H1 (cell line): ENCODE measurements at regions not wholly inside any gene's neighbourhood (a gene's known extent, or its start where the extent isn't known, plus 50 kb on each side); places are given as distances from the start of the nearest gene placed in this dataset.

Experiments
- CTCF ChIA-PET: fragments of 300-600 bp; sonication (Branson Sonifier 250); formaldehyde crosslinking; loops from one replicate; lab custom pipeline; 2021; ENCODE audit not compliant: partially characterized antibody; lab: Charles Lee
- POLR2A ChIA-PET: fragments of 300-600 bp; sonication (Branson Sonifier 250); formaldehyde crosslinking; loops from one replicate; lab custom pipeline; 2021; ENCODE audit warnings: inconsistent platforms; ENCODE audit not compliant: partially characterized antibody; lab: Charles Lee
- DNase-seq, 2 experiments: peaks; one replicate each; pipeline versions ENCODE4 v3.0.0 to v3.0.0-alpha.2; 2010 to 2022; ENCODE audit warnings: low spot score in 2 of 2, low read depth in 1 of 2, mixed read lengths in 1 of 2
- FAIRE-seq: peaks from 2 replicates; lab custom pipeline; 2011; peaks lifted over from hg19 to GRCh38; lab: Jason Lieb, UNC
- H2AFZ ChIP-seq: 2 replicates; pipeline ENCODE4 v1.8.1; 2012; ENCODE audit warnings: low read length, inconsistent platforms
- H2AK5ac ChIP-seq: 2 replicates; pipeline ENCODE4 v1.6.1; 2013; ENCODE audit warnings: low read depth, low read length
- H2BK120ac ChIP-seq: replicated peaks from 2 replicates; pipeline ENCODE3; 2013; ENCODE audit warnings: low read depth, low read length, inconsistent platforms
- H2BK12ac ChIP-seq: 2 replicates; pipeline ENCODE4 v1.6.1; 2013; ENCODE audit warnings: low read depth, low read length
- H2BK15ac ChIP-seq: 2 replicates; pipeline ENCODE4 v1.6.1; 2013; ENCODE audit warnings: low read length
- H2BK20ac ChIP-seq: 2 replicates; pipeline ENCODE4 v1.6.1; 2013; ENCODE audit warnings: low read length
- H2BK5ac ChIP-seq: 2 replicates; pipeline ENCODE4 v1.6.1; 2013; ENCODE audit warnings: low read depth, low read length
- H3K14ac ChIP-seq: 2 replicates; pipeline ENCODE4 v1.6.1; 2013; ENCODE audit warnings: inconsistent platforms; ENCODE audit not compliant: insufficient read length
- H3K18ac ChIP-seq: 2 replicates; pipeline ENCODE4 v1.6.1; 2013; ENCODE audit warnings: low read length; ENCODE audit errors: extremely low read depth
- H3K23ac ChIP-seq: 2 replicates; pipeline ENCODE4 v1.6.1; 2013; ENCODE audit warnings: inconsistent platforms; ENCODE audit not compliant: insufficient read length
- H3K23me2 ChIP-seq: 2 replicates; pipeline ENCODE4 v1.6.1; 2013; ENCODE audit warnings: low read depth, low read length
- H3K27ac ChIP-seq: 2 replicates; pipeline ENCODE4 v1.6.1; 2011; ENCODE audit warnings: low read depth, low read length, inconsistent platforms
- H3K27me3 ChIP-seq, 4 experiments: replicated peaks in 1 of 4; 1 replicate in 1 of 4; 2 replicates in 3 of 4; pipeline versions ENCODE4 v1.6.1 to v1.8.1; 2011 to 2013; ENCODE audit warnings: low read length in 3 of 4, mild to moderate bottlenecking in 3 of 4, inconsistent platforms in 2 of 4, mixed read lengths in 2 of 4, moderate library complexity in 1 of 4; ENCODE audit not compliant: control insufficient read depth in 3 of 4, insufficient read depth in 3 of 4; ENCODE audit errors: extremely low read depth in 1 of 4
- H3K36me3 ChIP-seq, 4 experiments: 2 replicates each; pipeline versions ENCODE4 v1.6.1 to v1.8.1; 2011 to 2013; ENCODE audit warnings: mild to moderate bottlenecking in 4 of 4, low read length in 3 of 4, moderate library complexity in 2 of 4, control low read depth in 1 of 4, inconsistent platforms in 1 of 4; ENCODE audit not compliant: insufficient read depth in 4 of 4, control insufficient read depth in 2 of 4
- H3K4ac ChIP-seq: replicated peaks from 2 replicates; pipeline ENCODE3; 2013; ENCODE audit warnings: low read length, low read depth, mixed read lengths, inconsistent platforms; ENCODE audit not compliant: insufficient read length
- H3K4me1 ChIP-seq, 4 experiments: replicated peaks in 1 of 4; 1 replicate in 1 of 4; 2 replicates in 3 of 4; pipeline versions ENCODE4 v1.6.1 to v1.8.1; 2011 to 2013; ENCODE audit warnings: low read length in 3 of 4, inconsistent platforms in 2 of 4, mixed read lengths in 1 of 4; ENCODE audit not compliant: insufficient read depth in 4 of 4, control insufficient read depth in 3 of 4
- H3K4me2 ChIP-seq, 2 experiments: 2 replicates each; pipeline versions ENCODE4 v1.6.1 to v1.8.1; 2011 to 2013; ENCODE audit warnings: low read depth in 2 of 2, low read length in 2 of 2, control low read depth in 1 of 2, inconsistent platforms in 1 of 2, mild to moderate bottlenecking in 1 of 2; ENCODE audit not compliant: insufficient read depth in 1 of 2
- H3K4me3 ChIP-seq, 4 experiments: fragments of 200-600, 300-600 bp in 1 of 4; sonication (generic), shearing (Covaris generic), sonication (Bioruptor Twin) in 1 of 4; 2 replicates each; pipeline versions ENCODE4 v1.5.1 to v1.8.1; 2011 to 2016; ENCODE audit warnings: low read length in 4 of 4, low read depth in 3 of 4, control low read depth in 2 of 4, inconsistent platforms in 2 of 4, mild to moderate bottlenecking in 2 of 4, mixed read lengths in 1 of 4, moderate library complexity in 1 of 4; ENCODE audit not compliant: insufficient read depth in 2 of 4; ENCODE audit errors: extremely low read depth in 1 of 4
- H3K56ac ChIP-seq: replicated peaks from 2 replicates; pipeline ENCODE3; 2013; ENCODE audit warnings: low read depth, mild to moderate bottlenecking, mixed read lengths, low read length, inconsistent platforms; ENCODE audit not compliant: insufficient read length
- H3K79me1 ChIP-seq: 2 replicates; pipeline ENCODE4 v1.6.1; 2013; ENCODE audit warnings: low read depth, low read length, control low read depth
- H3K79me2 ChIP-seq, 2 experiments: 2 replicates each; pipeline versions ENCODE4 v1.6.1 to v1.8.1; 2012 to 2013; ENCODE audit warnings: low read length in 2 of 2, mild to moderate bottlenecking in 2 of 2, inconsistent platforms in 1 of 2; ENCODE audit not compliant: insufficient read depth in 2 of 2, control insufficient read depth in 1 of 2
- H3K9ac ChIP-seq, 4 experiments: replicated peaks in 1 of 4; 1 replicate in 1 of 4; 2 replicates in 3 of 4; pipeline versions ENCODE4 v1.6.1 to v1.8.1; 2011 to 2013; ENCODE audit warnings: low read depth in 3 of 4, low read length in 3 of 4, control low read depth in 2 of 4, mild to moderate bottlenecking in 2 of 4, moderate library complexity in 2 of 4, inconsistent platforms in 1 of 4; ENCODE audit errors: extremely low read depth in 1 of 4
- H3K9me3 ChIP-seq, 2 experiments: 2 replicates each; pipeline versions ENCODE4 v1.6.1 to v1.8.1; 2012 to 2013; ENCODE audit warnings: mild to moderate bottlenecking in 2 of 2, moderate library complexity in 2 of 2, control low read depth in 1 of 2, inconsistent platforms in 1 of 2, low read depth in 1 of 2, low read length in 1 of 2, mixed read lengths in 1 of 2; ENCODE audit not compliant: insufficient read depth in 2 of 2
- H4K20me1 ChIP-seq, 2 experiments: replicated peaks in 1 of 2; 2 replicates each; pipeline versions ENCODE3 to v1.8.1; 2011 to 2013; ENCODE audit warnings: inconsistent platforms in 2 of 2, low read length in 2 of 2, mild to moderate bottlenecking in 1 of 2; ENCODE audit not compliant: insufficient read depth in 2 of 2, control insufficient read depth in 1 of 2
- H4K5ac ChIP-seq: 2 replicates; pipeline ENCODE4 v1.6.1; 2013; ENCODE audit warnings: low read length, low read depth, mixed read lengths, inconsistent platforms; ENCODE audit not compliant: insufficient read length
- H4K8ac ChIP-seq: 2 replicates; pipeline ENCODE4 v1.8.0; 2013; ENCODE audit warnings: mild to moderate bottlenecking, moderate library complexity, low read length, inconsistent platforms; ENCODE audit not compliant: insufficient read depth; ENCODE audit errors: extremely low read depth
- H4K91ac ChIP-seq: replicated peaks from 2 replicates; pipeline ENCODE3; 2013; ENCODE audit warnings: low read length, mixed read lengths, inconsistent platforms; ENCODE audit not compliant: insufficient read length
- CTCF ChIP-seq, 3 experiments: IDR thresholded peaks; 1 replicate in 2 of 3; 2 replicates in 1 of 3; pipeline versions ENCODE4 v1.5.1 to v1.6.1; 2011; ENCODE audit warnings: low read length in 3 of 3, mild to moderate bottlenecking in 3 of 3, inconsistent platforms in 2 of 3, low read depth in 1 of 3, moderate library complexity in 1 of 3; ENCODE audit not compliant: insufficient read depth in 1 of 3; ENCODE audit errors: control extremely low read depth in 1 of 3
- EGR1 ChIP-seq: IDR thresholded peaks from 2 replicates; pipeline ENCODE4 v1.6.1; 2011; ENCODE audit warnings: low read depth, low read length, borderline replicate concordance
- EZH2 ChIP-seq: fragments of 200-600 bp; sonication (generic); IDR thresholded peaks from 2 replicates; pipeline ENCODE4 v1.7.1; 2012; ENCODE audit warnings: low read depth, mild to moderate bottlenecking, moderate library complexity, low read length, inconsistent platforms; ENCODE audit not compliant: severe bottlenecking
- PHF8 ChIP-seq: fragments of 200-600 bp; sonication (generic); conservative IDR thresholded peaks from 2 replicates; pipeline ENCODE4 v1.7.1; 2012; ENCODE audit warnings: low read depth, mild to moderate bottlenecking, inconsistent platforms, low read length, moderate library complexity
- POLR2AphosphoS5 ChIP-seq: IDR thresholded peaks from 2 replicates; pipeline ENCODE4 v1.6.1; 2011; ENCODE audit warnings: low read depth, low read length
- SP2 ChIP-seq: IDR thresholded peaks from 2 replicates; pipeline ENCODE4 v1.6.1; 2012; ENCODE audit warnings: mild to moderate bottlenecking, low read length, inconsistent platforms
- USF2 ChIP-seq: IDR thresholded peaks from 2 replicates; pipeline ENCODE4 v1.6.1; 2011; ENCODE audit warnings: low read length, improper control_type of control experiment
- YY1 ChIP-seq: IDR thresholded peaks from 2 replicates; pipeline ENCODE4 v1.6.1; 2011; ENCODE audit warnings: low read depth, mild to moderate bottlenecking, low read length
- WGBS, 2 experiments: shearing (Covaris generic) in 1 of 2; methylation state at CpG; one replicate each; pipeline versions ENCODE4 v1.1.6 to v1.1.7; 2013 to 2015; ENCODE audit warnings: low lambda C conversion rate in 2 of 2, mixed read lengths in 2 of 2, inconsistent platforms in 1 of 2, low coverage in 1 of 2, missing lambda C conversion rate in 1 of 2; ENCODE audit not compliant: insufficient replicate concordance in 2 of 2, insufficient coverage in 1 of 2, insufficient read length in 1 of 2; ENCODE audit errors: extremely low coverage in 1 of 2, missing lambda C conversion rate in 1 of 2; 5-methylcytosine and 5-hydroxymethylcytosine counted together
- TF ChIP-seq, protein P1 (sequence below): IDR thresholded peaks from 2 replicates; pipeline ENCODE4 v1.6.1; 2012; ENCODE audit warnings: low read length, inconsistent platforms

DNA sequence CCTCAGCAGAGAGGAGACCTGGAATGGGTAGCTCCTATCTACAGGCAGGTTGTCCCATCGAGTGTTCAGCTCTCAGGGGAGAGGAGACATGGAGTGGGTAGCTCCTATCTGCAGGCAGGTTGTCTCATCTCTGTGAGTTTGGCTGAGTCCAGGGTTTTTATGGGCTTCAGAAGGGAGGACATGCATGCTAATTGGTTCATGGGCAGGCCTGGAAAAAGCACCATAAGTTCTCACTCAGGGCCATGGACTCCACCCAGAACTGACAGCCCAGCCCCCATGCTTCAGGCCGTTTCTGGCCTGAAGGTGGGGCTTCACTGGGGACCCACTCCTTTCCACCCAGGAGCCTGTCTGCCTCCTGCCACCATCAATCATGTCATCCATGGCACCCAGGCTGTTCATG, 84.0 kb downstream of the CYB561 start:
- Histone ChIP-seq H3K23me2 (no peaks in the 10 kb centered on the region; the same call in 1 of the 2 replicates), H2BK5ac (no peak overlapping the region), H2BK12ac (no peak overlapping the region), H4K8ac (no peak overlapping the region), H2BK15ac (no peak overlapping the region), H3K4me3 (no peak overlapping the region), H4K91ac (no peak overlapping the region), H2BK20ac (no peak overlapping the region), H3K9me3 (no peaks in the 10 kb centered on the region), H3K4me1 (no peaks in the 10 kb centered on the region), H4K5ac (no peak overlapping the region), H3K23ac (no peak overlapping the region), H3K79me2 (no peaks in the 10 kb centered on the region), H3K79me1 (no peaks in the 10 kb centered on the region), H3K27ac (no peak overlapping the region), H3K4me2 (no peak overlapping the region), H2AFZ (no peak overlapping the region), H3K9ac (no peak overlapping the region), H3K14ac (no peak overlapping the region), H4K20me1 (no peaks in the 10 kb centered on the region), H3K56ac (no peak overlapping the region), H3K27me3 (no peaks in the 10 kb centered on the region), H3K36me3 (no peaks in the 10 kb centered on the region), H2AK5ac (no peak overlapping the region), H2BK120ac (no peak overlapping the region), H3K4ac (no peak overlapping the region), H3K18ac (no peak overlapping the region)
- FAIRE-seq, result no peak
- WGBS, 2 experiments, result 70% methylated on average over 2 of the region's 2 CpGs; no CpG with 5 or more reads in 1 of the 2 experiments
- ChIA-PET CTCF (interaction anchor here (0.6 to 1.8 kb wide), 4 partner anchors 8 to 376 kb away, joined by 3 to 6 read pairs (median 4); no protein-coding TSS in a partner anchor), POLR2A (no interaction called here)
- DNase-seq, result no peak
- TF ChIP-seq SP2, result no peak
- TF ChIP-seq, protein P1, sequence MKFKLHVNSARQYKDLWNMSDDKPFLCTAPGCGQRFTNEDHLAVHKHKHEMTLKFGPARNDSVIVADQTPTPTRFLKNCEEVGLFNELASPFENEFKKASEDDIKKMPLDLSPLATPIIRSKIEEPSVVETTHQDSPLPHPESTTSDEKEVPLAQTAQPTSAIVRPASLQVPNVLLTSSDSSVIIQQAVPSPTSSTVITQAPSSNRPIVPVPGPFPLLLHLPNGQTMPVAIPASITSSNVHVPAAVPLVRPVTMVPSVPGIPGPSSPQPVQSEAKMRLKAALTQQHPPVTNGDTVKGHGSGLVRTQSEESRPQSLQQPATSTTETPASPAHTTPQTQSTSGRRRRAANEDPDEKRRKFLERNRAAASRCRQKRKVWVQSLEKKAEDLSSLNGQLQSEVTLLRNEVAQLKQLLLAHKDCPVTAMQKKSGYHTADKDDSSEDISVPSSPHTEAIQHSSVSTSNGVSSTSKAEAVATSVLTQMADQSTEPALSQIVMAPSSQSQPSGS, result no peak
- no peak for TF ChIP-seq CTCF (IDR thresholded peaks at IDR 0.05; ENCODE audit: control extremely low read depth in 1 of 3, insufficient read depth in 1 of 3, low read depth in 1 of 3, low read length in 3 of 3)
- TF ChIP-seq USF2, result no peak
- TF ChIP-seq PHF8, result no peak
- TF ChIP-seq EZH2, result no peak
- no peak for TF ChIP-seq EGR1
- no peak for TF ChIP-seq YY1
- TF ChIP-seq POLR2AphosphoS5, result no peak
